Activated CD8-positive, alpha-beta T cell treated with anti-CD3 and anti-CD28 coated beads for 36 hours (primary cell): ENCODE measurements at regions not wholly inside any gene's neighbourhood (a gene's known extent, or its start where the extent isn't known, plus 50 kb on each side); places are given as distances from the start of the nearest gene placed in this dataset.
A peak's percentile ranks its signal among the peaks of the same experiment; 100 is the strongest.

Source experiments
- ATAC-seq: fragments of 200-7000 bp; cut with Tn5 transposase; one replicate; pipeline ENCODE4 v1.10.0; 2021; ENCODE audit warnings: mild to moderate bottlenecking, moderate library complexity
- CTCF ChIA-PET: fragments of 350-600 bp; sonication (Branson Sonifier 250); formaldehyde crosslinking; loops from one replicate; lab custom pipeline; 2021; ENCODE audit warnings: antibody characterized with exemption; lab: Charles Lee
- POLR2A ChIA-PET: fragments of 350-600 bp; sonication (Branson Sonifier 250); formaldehyde crosslinking; loops from one replicate; lab custom pipeline; 2021; ENCODE audit warnings: antibody characterized with exemption; lab: Charles Lee
- DNase-seq: peaks from one replicate; pipeline ENCODE4 v3.0.0-alpha.2; 2020
- H3K27ac Mint-ChIP-seq: one replicate; pipeline ENCODE4 v1.8.0; 2021; ENCODE audit warnings: mild to moderate bottlenecking, mixed read lengths
- H3K27me3 Mint-ChIP-seq: one replicate; pipeline ENCODE4 v1.8.0; 2021; ENCODE audit warnings: mixed read lengths
- H3K36me3 Mint-ChIP-seq: one replicate; pipeline ENCODE4 v1.8.0; 2021; ENCODE audit warnings: low read depth, mixed read lengths
- H3K4me1 Mint-ChIP-seq: one replicate; pipeline ENCODE4 v1.8.0; 2021; ENCODE audit warnings: low read depth, mixed read lengths
- H3K4me3 Mint-ChIP-seq: one replicate; pipeline ENCODE4 v1.8.0; 2021; ENCODE audit warnings: mild to moderate bottlenecking, moderate library complexity, mixed read lengths
- H3K9me3 Mint-ChIP-seq: one replicate; pipeline ENCODE4 v1.8.0; 2021; ENCODE audit warnings: mixed read lengths
- intact Hi-C: fragments of 100-400 bp; cut with micrococcal nuclease; formaldehyde crosslinking; loops from one replicate; pipeline ENCODE4 v1.10.0; 2022
- TF ChIP-seq, protein P1 (sequence below): fragments of 200-600 bp; IDR thresholded peaks from one replicate; pipeline ENCODE4 v1.8.0; 2022; ENCODE audit warnings: antibody characterized with exemption, mild to moderate bottlenecking

- intact Hi-C loops = no loop called here
- TF ChIP-seq, protein P1, sequence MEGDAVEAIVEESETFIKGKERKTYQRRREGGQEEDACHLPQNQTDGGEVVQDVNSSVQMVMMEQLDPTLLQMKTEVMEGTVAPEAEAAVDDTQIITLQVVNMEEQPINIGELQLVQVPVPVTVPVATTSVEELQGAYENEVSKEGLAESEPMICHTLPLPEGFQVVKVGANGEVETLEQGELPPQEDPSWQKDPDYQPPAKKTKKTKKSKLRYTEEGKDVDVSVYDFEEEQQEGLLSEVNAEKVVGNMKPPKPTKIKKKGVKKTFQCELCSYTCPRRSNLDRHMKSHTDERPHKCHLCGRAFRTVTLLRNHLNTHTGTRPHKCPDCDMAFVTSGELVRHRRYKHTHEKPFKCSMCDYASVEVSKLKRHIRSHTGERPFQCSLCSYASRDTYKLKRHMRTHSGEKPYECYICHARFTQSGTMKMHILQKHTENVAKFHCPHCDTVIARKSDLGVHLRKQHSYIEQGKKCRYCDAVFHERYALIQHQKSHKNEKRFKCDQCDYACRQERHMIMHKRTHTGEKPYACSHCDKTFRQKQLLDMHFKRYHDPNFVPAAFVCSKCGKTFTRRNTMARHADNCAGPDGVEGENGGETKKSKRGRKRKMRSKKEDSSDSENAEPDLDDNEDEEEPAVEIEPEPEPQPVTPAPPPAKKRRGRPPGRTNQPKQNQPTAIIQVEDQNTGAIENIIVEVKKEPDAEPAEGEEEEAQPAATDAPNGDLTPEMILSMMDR = no peak
- Mint-ChIP-seq H3K27me3 (peaks cover 7% of the 10 kb centered on the region), H3K4me1 (peaks cover 5% of the 10 kb centered on the region), H3K9me3 (no peaks in the 10 kb centered on the region), H3K27ac (peak overlapping the region; percentile 56), H3K36me3 (no peaks in the 10 kb centered on the region), H3K4me3 (no peak overlapping the region)
- peak; percentile 72 for ATAC-seq
- ChIA-PET CTCF (no interaction called here), POLR2A (interaction anchor here (0.8 kb wide), 1 partner anchor 39 kb away, joined by 3 read pairs; no protein-coding TSS in a partner anchor)
- DNase-seq = peak; percentile 32
Observed at GRCh38 chr5:96220610-96221390, 212.2 kb downstream of the PCSK1 start.

DNA sequence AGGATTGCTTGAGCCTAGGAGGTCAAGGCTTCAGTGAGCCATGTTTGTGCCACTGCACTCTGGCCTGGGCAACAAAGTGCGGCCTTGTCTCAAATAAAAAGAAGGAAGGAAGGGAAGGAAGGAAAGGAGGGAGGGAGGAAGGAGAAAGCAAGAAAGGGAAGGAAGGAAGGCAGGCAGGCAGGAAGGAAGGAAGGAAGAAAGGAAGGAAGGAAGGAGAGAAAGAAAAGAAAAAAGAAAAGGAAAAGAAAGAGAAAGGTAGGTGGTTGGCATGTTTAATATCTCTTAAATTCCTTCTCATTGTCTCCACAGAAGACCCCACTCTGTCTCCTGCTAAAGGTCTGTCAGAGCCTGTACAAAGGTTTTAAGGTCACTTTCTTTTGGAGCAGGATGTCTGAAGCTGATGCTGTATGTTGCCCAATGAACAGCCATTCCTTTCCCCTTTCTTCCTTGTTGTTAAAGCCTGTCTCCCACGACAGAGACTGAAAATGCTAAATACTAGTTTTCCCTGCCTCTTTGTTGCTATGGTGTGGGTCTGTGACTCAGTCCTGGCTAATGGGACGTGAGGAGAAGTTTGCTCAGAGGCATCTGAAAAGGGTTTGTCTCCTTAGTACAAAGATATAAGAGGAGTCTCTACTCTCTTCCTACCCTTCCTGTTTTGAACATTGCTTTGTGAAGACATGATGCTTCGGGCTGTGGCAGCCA is 213.3 kb downstream of the PCSK1 start:
- H3K36me3 Mint-ChIP-seq = no peaks in the 10 kb centered on the region
- DNase-seq = no peak
- intact Hi-C loops = no loop called here
- ATAC-seq = no peak
- TF ChIP-seq, protein P1 = no peak
- H3K9me3 Mint-ChIP-seq = no peaks in the 10 kb centered on the region
- ChIA-PET CTCF (no interaction called here), POLR2A (no interaction called here)
- H3K27me3 Mint-ChIP-seq = peaks cover 6% of the 10 kb centered on the region
- H3K4me3 Mint-ChIP-seq = no peak overlapping the region
- peaks cover 5% of the 10 kb centered on the region for H3K4me1 Mint-ChIP-seq
- peak overlapping the region; percentile 26 for H3K27ac Mint-ChIP-seq

- CTCF ChIA-PET = interaction anchor here (0.6 kb wide), 1 partner anchor 221 kb away, joined by 3 read pairs; no protein-coding TSS in a partner anchor
- POLR2A ChIA-PET = no interaction called here
- DNase-seq (no peak), ATAC-seq (no peak)
- Mint-ChIP-seq H3K27ac (no peak overlapping the region), H3K9me3 (no peaks in the 10 kb centered on the region), H3K36me3 (no peaks in the 10 kb centered on the region), H3K27me3 (peaks cover 10% of the 10 kb centered on the region), H3K4me1 (peaks cover 5% of the 10 kb centered on the region), H3K4me3 (no peak overlapping the region)
- TF ChIP-seq, protein P1 = no peak
- intact Hi-C loops = no loop called here
Observed at GRCh38 chr5:96218653-96219052, 214.4 kb downstream of the PCSK1 start.

DNA sequence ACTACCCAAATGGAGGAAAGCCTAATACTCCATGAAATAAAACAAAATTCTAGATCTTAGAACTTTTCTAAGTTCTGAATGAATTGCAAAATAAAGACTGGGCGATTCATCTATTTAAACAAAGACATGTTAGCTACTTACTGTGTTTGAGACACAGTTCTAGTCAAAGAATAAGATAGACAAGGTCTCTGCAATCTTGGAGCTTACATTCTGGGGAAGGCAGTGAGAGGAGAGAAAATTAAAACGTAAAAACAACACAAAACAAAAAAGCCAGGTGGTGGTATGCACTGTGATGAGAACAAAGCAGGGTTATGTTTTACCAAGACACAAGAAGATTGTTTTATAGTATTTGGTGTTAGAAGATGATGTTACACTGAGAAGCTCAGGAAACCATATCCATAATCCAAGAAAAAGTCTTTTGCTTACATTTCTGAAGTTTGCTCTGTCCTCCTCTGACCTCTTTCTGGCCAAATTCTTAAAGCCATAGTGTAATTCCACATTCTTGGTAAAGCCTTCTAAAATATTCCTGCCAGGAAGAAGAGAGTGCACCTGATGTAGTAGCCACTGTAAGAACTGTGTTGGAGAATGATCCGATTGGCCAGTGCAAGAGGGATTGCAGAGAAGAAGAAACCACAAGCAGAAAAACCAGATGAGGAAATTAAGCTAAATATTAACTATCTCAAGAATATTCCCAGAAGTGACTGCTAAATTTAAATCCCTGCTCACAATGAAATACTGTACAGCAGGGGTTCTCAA is 218.4 kb downstream of the PCSK1 start:
- TF ChIP-seq, protein P1 = no peak
- peaks cover 13% of the 10 kb centered on the region for H3K27me3 Mint-ChIP-seq
- no peak overlapping the region for H3K4me3 Mint-ChIP-seq
- H3K36me3 Mint-ChIP-seq = no peaks in the 10 kb centered on the region
- ChIA-PET POLR2A (no interaction called here), CTCF (no interaction called here)
- H3K27ac Mint-ChIP-seq = no peak overlapping the region
- DNase-seq = no peak
- H3K4me1 Mint-ChIP-seq = no peaks in the 10 kb centered on the region
- no peak for ATAC-seq
- intact Hi-C loops = no loop called here
- H3K9me3 Mint-ChIP-seq = no peaks in the 10 kb centered on the region
